NCI-H2107 treated with DMSO at 0.1 percent for 48 hours (cell line): ENCODE measurements at regions not wholly inside any gene's neighbourhood (a gene's known extent, or its start where the extent isn't known, plus 50 kb on each side); places are given as distances from the start of the nearest gene placed in this dataset.

Source experiments
- DNase-seq: peaks from one replicate; lab custom pipeline; 2025; ENCODE audit not compliant: unreplicated experiment; lab: John Stamatoyannopoulos, UW

DNA sequence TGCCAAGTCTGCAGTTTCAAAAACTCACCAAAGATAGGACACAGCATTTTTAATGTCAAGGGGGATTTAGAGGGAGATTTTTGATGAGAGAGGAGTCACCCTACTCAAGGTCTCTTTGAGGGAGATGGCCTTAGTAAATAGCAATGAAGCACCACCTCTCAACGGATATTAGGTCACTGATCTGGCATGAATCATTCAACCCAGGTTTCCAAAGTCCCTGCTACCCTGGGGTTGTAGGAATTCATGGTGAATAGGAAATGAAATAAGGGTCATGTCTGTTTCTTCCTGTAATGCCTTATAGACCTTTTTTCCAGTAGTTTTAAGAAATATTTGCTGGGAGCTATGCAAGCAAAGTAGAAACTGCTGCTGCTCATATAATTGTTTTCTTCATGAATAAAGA lies 2154.9 kb downstream of the LRRC4C start:
- no peak for DNase-seq

DNA sequence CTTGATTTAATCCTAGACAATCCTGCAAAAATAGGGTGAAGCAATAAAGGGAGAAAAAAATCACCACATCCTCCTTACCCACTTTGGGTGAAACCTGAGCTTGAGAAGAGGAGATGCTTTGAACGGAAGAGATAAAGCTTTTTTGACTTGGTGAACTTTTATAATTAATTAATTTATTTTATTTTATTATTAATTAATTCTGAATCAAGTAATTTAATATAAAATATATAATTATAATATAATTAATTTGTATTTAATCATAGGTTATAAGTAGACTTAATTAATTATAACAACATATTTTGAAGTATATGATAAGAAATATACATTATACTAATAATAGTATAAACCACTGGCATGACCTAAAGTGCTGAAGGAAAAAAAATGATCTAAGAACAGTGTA lies 2164.8 kb downstream of the LRRC4C start:
- DNase-seq = no peak

DNA sequence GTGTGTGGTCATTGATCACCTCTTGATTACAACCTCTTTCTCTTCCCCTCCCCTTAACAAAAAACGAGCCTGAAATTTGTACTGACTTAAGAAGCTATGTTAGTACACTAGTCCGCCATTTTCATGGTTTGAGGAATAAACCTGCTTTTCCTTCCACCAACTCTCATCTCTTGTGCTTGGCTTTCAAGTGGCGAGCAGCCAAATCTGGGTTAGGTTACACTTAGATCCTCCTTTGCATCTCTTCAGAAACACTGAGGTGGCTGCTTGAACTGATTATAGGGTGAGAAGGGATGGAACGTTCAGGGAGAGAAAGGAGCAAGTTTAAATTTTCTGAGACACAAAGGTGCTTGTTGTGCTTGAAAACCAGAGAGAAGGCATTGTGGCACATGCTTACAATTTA lies 2171.4 kb downstream of the LRRC4C start:
- no peak for DNase-seq

DNA sequence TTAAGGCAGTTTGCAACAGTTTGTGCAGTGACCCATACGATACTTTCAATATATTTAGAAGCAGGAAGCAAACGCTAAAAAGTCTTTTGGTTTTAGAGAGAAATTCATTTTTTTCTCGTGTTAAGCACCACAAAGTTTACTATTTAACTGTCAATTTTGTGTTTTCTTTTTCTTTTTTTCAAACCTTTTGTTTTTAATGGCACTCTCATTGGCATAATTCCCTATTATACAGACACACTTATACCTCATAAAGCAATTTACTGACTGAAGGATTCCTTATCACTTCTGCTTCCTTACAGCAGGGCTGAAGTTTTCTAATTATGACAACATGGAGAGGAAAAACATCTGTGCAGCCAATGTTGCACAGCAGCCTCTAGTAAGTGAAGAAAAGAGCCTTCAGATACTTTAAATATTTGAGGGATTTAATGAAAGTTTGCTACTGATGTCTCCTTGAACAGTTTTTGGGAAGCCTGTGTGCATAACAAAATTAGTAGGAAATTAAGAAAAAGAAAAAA lies 2191.2 kb downstream of the LRRC4C start:
- no peak for DNase-seq

DNA sequence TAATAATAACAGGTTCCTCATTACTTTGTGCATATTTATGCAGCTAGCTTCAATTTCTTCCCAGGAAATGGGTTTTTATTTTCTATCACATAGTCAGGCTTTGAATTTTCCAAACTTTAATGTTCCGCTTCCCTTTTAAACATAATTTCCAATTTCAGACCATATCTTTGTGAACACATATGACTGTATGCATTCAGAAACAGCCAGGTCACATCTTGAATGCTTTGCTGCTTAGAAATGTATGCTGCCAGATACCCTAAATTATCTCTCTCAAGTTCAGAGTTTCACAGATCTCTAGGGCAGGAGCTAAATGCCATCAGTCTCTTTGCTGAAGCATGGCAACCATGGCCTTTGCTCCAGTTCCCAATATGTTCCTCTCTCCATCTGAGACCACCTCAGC lies 2203.8 kb downstream of the LRRC4C start:
- no peak for DNase-seq

DNA sequence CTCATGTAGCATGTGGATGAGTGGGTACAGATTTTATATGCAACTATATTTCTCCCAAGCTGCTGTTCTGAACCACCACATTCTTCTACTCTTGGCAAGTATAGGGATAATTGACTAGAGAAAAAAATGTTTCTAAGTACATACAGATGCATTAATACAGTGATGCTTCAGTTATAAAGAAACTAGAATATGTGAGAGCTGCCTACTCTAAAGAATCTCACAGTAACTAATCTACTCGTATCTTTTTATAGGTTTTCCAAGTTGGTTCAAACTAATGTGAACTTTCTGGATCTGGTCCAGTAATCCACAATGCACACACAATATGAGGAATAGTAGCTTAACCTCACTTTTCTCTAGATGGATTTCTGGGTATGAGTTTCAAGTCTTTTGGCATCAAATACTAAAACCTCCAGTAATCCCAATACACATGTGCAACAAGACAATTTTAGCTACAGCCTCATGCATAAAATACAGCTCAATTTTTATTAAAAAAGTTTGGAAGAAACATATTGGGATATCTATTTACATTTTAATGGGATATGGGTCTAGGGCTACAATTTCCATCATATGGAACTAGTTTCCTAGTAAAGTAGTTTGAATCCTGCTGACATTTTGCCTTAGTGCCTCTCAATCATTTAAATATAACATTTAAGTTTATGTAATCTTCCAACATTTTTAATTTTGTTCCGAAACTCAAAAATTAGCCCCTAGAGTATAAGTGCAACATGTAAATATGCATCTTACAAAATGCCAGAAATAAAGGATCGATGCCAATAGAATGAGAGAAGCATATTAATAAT lies 2209.7 kb downstream of the LRRC4C start:
- DNase-seq = no peak

DNA sequence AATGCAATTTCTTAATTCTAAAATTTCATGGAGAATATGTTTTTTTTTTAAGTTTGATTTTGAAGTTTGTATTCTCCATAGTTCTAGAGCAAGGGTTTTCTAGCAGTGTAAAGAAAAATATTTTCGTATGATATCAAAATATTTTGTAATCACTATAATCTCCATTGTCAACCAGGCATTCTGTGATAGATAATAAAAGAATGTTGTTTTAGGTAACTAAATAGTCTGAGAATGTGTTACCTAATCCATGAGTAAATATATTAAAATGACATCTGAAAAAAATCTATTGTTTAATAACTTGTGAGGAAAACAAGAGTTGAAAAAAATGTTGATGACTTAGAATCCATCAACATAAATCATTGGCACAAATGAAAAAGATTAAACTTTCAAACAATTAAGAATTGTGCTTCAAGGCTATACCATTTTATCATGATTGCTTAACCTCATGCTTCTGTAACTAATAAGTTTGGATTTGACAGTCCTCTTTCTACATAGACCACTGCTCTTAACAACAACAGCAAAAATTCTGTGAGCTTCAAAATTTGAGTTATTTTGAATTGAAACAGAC lies 2211.8 kb downstream of the LRRC4C start:
- DNase-seq = no peak

DNA sequence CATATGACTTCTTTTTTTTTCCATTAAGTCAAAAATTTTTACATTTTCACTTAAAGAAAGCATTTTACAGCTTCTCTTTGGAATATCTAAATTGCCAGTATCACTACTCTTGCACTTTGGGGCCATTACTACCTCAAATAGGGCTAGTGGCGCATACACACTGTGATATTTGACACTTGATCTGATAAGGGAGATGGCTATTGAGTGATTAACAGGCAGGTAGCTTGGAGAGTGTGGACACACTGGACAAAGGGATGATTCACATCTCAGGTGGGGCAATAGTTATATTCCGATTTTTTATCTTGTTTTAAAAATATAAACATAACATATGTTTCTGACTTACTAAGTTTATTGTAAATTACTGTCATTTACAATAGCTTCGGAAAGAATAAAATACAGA lies 2219.9 kb downstream of the LRRC4C start:
- no peak for DNase-seq

DNA sequence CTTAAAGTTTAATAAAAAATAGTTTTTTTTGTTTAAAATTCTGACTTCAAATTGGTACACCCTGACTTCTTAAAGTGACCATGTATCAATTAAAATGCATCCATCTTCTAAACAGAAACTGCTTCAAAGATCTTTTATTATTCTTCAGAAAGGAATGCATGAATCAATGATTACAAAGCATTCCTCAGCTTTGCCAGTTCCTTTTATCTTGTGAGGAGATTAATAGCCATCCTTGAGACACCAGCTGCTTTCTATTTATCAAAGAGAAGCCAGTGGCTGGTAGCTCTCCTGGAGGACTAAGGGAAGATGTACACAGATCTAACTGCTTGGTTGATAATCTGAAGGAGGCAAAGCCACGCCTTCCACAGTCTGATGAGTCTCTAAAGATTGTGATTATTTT lies 2222.5 kb downstream of the LRRC4C start:
- DNase-seq = no peak

DNA sequence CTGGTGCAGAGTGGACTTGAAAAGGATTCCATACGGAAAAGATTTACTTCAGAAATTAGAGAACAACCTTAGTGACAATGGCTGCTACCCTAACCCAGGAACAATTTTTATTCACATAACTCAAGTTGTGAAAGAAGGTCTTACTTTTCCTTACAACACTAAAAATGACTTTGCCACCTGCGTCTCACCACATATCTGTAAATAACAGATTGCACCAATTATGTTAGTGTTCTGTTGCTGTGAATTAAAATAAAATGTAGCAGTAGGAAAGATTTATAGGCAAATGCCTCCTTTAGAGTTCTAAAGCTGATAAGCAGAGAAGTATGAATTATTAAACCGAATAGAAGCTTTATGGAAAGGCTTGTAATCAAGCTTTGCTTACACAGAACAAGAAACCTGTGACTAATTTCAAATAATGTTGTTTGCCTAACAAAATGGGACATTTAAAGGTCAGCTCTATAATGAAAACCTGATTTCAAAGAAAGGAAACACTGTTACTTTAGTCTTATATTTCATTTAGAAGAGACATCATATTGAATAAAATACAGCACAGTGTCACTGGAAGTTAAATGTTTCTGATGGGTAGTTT lies 2237.8 kb downstream of the LRRC4C start:
- DNase-seq = no peak

DNA sequence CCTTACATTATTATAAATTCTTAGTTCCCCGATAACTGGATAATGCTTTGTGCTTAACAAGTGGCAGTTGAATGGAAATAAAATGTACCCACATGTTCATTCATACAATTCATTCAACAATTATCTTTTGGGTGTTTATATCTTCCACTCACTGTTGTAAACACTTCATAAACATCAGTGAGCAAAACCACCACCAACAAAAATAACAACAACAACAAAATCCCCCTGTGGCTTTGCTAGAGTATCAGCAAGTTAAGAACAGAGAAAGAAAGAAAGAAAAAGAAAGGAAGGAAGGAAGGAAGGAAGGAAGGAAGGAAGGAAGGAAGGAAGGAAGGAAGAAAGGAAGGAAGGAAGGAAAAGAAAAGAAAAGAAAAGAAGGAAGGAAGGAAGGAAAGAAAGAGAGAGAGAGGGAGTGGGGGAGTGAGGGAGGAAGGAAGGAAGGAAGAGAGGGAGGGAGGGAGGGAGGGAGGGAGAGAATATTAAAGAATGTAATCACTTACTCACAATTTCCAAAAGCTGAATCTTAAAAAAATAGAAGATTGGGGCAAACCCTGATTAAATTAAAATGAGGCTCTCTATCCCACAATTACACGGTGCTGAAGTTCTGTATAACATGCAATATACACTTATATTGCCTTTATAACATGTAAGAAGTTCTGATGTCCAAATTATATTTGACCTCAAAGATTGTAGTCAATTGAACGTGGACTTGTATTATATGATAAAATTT lies 2238.8 kb downstream of the LRRC4C start:
- DNase-seq = no peak

DNA sequence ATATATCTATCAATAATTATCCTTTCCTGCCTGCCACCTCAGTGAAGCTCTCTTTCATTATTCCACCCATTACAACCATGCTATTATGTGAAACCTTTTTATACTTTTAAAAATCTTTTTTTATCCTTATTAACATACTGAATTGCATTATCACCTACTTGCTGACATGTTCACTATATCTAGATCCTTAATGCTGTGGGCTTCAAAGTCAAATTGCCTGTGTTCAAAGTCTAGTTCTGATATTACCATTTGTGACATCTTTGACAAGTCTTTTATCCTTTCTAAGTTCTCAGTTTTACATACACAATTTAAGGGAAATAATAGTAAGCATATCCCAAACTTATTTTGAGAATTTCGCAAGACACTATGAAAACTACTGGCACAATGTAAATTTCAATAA lies 2239.4 kb downstream of the LRRC4C start:
- no peak for DNase-seq

DNA sequence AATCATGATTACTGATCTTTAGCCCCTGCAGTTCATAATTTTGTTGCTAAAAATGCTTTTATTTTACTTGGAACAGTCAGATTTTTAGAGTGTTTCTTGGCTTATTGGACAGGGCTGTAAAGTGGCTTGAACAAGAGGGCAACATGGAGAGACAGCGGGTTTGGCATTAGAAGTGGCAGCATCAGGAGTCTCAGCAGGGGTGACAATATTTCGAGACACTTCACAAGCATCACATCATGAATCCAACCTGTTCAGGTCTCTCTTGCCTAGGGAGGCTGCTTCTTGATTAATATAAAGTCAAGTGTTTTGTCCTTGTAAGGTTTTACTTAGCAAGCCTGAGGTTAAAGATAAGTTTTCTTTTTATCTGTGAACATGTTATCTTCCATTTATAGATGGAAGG lies 2249.5 kb downstream of the LRRC4C start:
- DNase-seq = no peak

DNA sequence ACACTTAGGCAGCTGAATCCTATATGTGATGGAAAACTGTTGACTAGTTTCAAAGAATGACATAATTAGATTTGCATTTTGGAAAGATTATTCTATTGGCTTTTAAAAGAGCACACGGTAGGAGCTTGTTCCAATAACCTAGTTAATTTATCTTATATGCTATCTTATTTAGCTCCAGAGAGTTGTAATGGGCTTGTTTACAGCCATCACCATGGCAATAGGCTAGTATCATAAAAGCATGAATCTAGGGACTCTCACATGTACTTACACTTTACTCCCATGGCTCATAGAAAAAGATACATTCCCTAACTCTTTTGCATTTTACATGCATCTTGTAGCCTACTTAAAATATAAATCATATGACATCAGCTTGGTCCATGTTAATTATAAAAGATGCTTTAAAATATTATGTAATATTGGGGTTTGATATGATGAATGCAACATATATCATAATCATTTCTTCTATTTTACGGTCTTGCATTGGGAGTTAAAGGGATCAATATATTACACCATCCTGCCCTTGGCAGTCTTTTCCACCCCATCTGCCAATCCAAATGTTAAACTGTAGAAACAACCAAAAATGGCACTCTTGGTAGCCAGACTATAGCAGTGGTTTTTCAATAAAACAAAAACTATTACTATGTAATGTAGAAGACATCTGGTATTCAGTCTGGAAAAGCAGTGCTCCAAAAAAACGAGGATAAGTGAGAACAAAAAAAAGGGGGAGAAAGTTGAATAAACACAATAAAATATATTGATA lies 2254.0 kb downstream of the LRRC4C start:
- no peak for DNase-seq

DNA sequence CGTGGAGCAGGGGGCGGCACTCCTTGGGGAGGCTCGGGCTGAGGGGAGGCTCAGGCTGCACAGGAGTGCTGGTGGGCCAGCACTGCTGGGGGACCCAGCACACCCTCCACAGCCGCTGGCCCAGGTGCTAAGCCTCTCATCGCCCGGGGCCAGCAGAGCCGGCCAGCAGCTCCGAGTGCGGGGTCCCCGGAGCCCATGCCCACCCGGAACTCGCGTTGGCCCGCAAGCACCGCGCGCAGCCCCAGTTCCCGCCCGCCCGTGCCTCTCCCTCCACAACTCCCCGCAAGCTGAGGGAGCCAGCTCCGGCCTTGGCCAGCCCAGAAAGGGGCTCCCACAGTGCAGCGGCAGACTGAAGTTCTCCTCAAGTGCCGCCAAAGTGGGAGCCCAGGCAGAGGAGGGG lies 2266.8 kb downstream of the LRRC4C start:
- DNase-seq = no peak

DNA sequence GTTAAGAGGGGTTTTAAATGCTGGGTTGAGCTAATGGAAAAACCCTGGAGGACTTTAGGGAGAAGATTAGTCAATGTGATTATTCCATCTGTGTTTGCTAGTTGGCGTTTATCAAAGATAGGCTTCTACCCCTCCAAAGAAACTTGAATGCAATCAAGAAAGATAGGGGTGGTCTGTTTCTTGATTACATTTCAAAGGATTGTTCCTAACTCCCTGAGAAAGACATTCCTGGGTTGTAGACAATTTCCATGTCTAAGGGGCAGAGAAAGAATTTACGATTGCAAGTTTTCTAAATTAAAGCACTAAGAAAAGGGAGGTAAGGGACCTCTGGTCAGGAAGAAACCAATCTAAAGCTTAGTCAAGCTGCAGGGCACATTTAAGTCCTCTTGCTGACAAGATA lies 2268.7 kb downstream of the LRRC4C start:
- no peak for DNase-seq

DNA sequence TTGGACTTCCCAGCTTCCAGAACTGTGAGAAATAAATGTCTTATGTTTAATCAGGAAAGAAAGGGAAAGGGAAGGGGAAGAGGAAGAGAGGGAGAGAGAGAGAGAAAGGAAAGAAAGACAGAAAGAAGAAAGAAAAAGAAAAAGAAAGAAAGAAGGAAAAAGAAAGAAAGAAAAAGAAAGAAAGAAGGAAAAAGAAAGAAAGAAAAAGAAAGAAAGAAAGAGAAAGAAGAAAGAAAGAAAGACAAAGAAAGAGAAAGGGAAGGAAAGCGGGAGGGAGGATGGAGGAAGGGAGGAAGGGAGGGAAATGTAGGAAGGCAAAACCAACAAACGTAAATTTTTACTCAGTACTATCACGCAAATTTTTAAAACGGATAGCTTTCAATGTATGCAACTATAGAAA lies 2281.8 kb downstream of the LRRC4C start:
- no peak for DNase-seq

DNA sequence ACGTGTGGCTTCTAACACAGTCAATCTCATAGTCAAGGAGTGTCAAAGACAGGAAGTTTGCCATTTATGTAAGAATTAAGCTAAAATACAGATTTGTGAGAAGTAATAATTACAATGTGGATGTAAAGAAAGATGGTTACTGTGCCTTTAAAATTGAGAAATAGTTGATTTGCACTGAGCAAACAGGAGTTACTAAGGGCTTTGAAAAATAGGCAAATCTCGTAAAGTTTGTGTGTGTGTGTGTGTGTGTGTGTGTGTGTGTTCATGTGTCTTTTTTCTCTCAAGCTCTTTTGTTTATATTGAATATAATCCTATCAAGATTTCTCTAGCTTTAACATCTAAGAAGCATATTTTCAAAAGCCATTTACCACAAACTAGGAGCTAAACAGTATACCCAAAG lies 2284.5 kb downstream of the LRRC4C start:
- DNase-seq = no peak

DNA sequence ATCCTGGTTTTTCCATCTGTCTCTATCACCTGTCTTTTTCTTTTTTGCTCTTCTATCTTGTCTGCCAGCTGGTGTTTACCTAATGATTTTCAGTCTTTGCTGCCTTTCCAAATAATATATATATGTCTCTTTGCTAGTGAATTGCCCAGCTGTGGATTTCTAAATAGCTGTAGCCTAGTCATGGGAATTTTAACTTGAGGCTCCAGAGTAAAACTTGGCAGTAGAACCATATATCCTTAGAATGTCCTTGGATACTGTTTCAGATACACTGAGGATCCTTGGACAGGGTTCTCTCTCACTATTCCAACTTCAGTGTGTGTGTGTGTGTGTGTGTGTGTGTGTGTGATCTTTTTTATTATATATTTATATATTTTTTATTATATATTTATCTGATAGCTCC lies 2285.3 kb downstream of the LRRC4C start:
- DNase-seq = no peak

DNA sequence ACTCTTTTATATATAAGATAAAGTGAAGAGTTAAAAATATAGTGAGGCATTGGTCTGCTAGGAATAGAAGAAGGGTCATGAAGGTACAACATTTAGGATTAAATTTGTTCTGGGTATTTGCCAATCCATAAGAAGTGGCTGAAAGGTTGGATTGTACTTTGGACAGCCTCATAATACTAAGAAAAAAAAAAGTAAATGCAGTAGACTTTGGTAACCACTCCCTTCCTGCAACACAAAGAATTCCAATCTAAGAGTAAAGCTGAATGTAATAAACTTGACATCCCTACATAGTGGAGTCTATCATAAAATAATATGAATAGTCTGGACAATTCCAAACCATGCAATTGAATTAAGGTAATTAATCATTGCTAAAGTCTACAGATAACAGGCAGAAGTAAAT lies 2294.4 kb downstream of the LRRC4C start:
- no peak for DNase-seq

DNA sequence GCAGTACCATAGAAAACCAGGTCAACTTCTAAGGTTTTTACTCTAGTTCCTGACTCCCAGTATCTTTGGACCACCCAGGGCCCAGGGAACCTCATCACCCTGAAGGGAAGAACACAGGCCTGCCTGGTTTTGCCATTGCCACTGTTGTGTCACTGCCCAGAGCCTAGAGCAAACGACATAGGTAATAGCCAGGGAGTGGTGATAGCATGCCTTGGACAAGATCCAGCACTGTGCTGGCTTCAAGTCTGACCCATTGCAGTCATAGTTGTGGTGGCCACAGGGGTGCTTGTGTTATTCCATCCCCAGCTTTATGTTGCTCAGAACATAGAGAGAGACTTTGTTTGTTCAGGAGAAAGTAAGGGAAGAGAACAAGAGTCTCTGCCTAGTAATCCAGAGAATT lies 2310.2 kb downstream of the LRRC4C start:
- DNase-seq = no peak
